NCI-H2227 (cell line): ENCODE measurements at regions not wholly inside any gene's neighbourhood (a gene's known extent, or its start where the extent isn't known, plus 50 kb on each side); places are given as distances from the start of the nearest gene placed in this dataset.

Source experiments
- DNase-seq: peaks from one replicate; lab custom pipeline; 2025; ENCODE audit not compliant: unreplicated experiment; lab: John Stamatoyannopoulos, UW

DNA sequence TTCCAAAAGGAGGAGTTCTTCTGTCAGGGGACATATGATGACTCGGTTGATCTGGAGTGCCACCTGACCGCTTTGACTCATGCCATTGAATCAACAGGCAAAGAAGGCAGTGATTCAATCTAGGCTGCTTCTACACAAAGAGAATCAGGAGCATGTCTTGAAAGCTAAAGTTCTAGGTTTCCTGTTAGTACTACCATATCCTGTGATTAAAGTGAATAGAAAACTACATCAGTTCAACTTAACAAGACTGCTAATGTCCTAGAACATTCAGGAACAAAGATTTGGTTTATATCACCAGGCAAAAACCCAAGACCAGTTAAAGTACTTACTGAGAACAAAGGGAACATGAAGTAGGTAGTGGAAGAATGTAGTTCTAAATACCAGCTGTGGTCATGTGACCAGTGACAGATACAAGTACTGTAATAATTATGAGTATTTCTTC is 216.8 kb upstream of the SGK1 start:
- no peak for DNase-seq

DNA sequence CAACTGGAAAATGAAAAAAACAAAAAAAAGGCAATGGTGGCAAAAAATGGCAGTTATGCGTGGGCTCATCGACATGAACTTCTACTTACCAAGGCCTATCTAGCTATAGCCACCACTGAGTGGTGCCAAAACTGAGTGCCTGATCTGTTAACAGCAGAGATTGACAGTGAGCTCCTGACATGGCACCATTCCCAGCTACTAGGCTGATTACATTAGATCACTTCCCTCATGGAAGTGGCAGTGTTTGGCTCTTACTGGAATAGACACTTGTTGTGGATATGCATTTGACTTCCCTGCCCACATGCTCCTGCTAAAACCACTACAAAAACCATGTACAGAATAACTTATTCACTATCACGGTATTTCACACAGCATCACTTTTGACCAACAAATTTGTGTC is 216.1 kb upstream of the SGK1 start:
- no peak for DNase-seq

DNA sequence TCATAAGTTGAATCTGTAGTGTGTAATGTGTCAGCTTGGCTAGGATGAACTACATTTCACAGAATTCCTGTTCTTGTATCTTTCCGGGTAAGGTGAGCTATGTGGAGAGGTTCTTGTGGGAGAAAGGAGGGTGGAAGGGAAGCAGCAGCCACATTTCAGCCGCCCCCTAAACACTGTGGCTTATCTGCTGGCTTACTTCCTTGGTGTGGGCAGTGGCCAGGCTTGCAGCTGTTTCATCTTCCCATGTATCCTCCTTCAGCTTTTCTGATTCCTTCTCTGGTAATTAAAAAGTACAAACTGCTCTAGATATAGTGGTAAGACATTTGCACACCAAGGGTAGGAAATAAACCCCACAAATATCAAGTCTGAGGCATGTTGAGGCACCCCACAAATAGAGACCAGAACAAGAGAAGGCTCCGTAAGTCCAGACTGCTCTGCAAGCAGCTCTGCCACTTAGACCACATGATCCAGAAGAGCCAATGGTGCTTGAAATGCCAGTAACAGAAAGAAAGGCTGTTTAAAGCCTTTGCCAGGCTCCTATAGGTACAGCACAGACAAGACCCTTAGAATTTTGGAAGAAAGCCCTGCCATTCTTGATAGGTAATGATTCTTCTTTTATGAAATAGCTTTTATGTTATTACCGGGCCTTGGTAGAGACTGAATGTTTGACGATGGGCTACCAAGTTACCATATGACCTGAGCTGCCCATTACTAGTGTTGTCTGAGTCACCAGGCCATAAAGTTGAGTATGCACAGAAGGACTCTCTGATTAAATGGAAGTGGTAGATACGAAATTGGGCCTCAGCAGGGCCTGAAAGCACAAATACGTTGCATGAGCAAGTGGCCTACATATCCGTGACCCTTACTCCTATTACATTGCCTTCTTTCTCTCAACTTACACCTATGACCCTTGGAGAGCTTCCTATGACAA is 215.0 kb upstream of the SGK1 start:
- no peak for DNase-seq

DNA sequence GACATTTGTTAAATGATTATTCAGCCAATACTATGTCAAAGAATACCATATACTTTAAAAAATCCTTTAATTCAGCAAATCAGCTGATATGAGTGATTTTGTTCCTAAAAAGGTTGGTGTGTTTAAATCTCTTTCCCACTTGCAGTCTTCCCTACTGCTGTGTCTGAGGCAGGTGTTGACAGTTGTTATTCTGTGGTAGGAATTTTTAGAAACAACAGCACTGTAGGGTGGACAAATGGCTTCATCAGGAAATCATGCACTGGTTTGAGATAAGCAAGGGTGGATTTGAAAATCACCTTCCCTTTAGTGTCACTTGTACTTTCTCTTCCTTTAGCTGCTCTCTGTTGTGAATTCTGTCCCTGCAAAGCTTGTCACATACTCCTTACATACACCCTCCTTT is 213.7 kb upstream of the SGK1 start:
- DNase-seq = no peak

DNA sequence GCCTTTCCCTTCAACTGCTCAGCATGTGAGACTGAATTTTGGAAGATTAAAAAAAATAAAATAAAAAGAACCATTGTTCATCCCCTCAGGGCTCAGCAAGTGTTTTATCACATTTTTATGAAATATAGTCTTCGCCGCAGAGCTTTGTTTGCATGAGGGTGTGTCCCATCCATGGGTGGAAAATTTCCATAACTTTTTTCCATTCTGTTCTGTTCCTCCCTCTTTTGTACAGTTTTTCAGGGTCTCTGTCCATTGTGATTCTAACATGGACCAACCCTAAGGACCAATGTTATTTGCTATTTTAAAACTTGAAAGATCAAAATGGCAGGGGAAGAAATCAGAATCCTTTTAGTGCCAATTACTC is 213.3 kb upstream of the SGK1 start:
- no peak for DNase-seq

DNA sequence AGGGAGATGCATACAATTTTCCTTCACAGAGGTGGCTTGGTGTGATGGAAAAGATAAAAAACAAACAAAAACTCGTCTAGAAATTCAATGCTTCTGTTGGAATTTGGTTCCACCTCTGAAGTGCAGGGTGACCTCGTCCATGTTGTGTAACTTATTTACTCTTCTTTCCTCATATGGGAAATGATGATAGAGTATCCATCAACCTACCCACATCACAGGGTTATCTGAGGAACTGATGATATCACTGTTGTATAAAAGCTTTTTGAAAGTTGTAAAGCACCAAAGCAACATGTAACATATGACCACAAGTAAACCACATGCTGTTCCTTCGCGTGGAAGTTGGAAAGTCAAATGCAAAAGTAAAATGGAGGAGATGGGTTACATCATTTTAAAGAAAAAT is 212.0 kb upstream of the SGK1 start:
- no peak for DNase-seq

DNA sequence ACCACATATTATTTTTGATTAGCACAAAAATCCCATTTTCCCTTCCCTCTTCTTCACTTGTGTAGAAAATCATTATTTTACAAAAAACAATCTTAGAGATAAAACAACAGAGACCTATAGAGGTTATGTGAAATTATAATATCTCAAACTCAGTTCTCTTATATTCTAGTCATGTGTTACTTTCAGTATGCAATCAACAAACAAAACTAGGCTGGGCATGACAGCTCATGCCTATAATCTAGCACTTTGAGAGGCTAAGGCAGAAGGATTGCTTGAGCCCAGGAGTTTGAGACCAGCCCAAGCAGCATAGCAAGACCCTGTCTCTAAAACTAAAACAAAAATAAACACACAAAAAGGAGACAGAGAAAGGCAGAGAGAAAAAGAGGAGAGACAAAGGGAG is 211.4 kb upstream of the SGK1 start:
- no peak for DNase-seq

DNA sequence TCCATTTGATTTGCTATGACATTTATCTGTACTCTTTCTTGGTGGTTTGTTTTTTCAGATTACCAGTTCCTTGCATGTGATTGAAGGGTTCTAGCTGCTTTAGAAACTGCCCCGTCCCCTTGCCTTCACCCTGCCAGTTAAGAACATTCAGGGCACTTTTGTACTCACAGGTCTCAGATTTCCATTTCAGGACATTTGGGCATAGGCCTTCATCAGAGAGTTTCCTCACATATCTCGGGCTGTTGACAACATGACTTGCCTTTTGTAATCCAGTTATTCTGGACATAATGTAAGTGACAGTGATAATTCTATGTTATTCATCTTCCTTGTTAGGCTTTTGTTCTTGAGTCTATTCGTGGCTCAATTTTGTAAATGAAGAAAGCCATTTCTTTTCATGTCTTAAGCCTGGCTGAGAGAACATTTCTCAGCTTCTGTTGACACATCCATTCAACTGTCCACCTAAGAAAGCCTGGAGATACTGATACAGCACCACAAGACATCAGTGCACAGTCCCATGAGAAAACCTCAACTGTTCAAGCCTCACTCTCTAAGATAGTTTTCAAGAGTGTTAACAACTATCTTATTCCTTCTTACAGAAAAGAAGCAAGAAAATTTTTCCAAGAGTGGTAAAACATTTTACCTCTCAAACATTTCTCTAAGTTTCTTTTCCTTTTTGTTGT is 209.3 kb upstream of the SGK1 start:
- DNase-seq = no peak

DNA sequence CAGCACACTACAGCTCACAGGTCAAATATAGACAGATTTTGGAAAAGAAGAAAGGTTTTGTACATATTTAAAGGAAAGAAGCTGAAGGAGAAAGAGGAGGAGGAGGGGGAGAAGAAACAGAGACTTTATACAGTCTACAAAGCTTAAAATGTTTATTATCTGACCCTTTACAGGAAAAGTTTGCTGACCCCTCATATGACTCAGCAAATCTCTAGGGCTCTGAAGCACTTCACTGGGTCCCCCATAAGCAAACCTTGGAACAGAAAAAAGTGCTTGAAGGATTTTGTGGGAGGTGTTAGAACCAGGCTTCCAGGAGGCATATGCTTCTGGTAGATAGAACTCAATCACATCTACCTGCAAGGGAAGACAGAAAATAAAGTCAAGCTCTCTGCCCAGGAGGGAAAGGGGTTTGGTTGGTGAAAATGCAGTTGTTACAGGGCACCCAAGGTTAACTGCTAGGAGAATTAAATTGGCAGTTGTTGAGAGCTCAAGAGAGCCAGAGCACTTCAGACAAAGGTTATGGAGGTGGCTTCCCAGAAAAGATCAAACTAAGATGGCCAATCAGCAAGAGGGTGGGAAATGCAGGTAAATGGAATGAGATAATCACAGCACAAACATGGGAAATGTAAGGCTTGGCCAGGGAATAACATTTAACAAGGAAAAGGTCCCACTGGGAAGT is 207.4 kb upstream of the SGK1 start:
- peak; percentile 24 for DNase-seq

DNA sequence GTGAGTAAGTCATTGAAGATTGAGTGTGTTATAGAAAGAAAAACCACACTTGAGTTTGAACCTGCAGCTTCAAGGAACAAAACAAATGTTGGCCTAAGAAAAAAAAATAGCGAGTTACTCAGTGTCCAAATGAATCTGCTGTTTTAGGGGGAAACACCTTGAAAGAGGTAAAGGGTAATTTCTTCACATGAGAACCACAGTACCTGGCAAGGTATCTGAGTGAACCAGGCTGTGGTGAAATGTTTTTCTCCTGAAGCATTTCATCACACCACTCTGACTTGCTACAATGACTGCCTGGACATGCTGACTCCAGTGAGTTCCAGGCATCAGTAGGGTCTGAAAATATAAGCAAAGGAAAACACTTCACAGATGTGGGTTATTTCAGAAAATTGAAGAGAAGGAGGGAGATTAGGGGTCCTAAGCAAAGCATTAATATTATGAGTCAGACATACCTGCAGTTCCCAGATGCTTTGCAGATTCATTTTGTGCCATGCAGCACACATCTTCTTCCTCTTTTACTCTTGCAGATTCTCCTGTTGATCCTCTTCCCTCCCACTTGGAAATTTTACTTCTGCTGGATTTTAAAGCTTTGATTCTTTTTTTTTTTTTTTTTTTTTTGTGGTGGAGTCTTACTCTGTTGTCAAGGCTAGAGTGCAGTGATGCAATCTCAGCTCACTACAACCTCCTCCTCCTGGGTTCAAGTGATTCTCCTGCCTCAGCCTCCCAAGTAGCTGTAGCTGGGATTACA is 206.2 kb upstream of the SGK1 start:
- no peak for DNase-seq

DNA sequence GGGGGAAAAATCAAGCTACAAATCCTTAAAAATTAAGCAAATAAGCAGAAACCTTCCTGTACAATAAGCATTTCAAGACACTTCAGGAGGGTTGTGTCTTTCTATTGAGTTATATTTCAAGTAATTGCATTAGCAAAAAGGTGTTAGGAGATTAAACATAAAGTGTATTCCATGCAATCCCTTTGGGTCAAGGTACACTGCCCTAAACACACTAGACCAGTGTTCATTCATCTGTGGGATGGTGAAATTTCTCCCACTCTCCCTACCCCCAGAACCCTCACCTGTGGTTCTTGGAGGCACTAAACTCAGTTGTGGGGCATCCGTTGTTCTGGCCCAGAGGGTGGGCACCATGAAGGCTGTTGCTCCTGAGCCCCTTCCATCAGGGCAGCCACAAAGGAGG is 205.1 kb upstream of the SGK1 start:
- no peak for DNase-seq

DNA sequence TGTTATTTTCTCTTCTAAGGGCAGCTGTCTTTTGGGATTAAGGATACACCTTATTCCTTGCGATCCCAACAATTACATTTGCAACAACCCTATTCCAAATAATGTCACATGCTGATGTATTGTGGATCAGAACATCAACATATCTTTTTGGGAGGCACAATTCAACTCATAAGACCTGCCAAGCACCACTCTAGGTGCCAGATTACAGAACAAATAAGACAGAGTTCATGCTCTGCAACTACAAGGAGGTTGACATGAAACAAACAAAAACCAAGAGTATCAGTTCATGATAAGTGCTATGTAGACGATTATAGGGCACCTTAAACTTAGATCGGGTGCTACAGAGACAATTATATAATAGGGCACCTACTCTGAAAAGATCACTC is 203.2 kb upstream of the SGK1 start:
- DNase-seq = no peak

DNA sequence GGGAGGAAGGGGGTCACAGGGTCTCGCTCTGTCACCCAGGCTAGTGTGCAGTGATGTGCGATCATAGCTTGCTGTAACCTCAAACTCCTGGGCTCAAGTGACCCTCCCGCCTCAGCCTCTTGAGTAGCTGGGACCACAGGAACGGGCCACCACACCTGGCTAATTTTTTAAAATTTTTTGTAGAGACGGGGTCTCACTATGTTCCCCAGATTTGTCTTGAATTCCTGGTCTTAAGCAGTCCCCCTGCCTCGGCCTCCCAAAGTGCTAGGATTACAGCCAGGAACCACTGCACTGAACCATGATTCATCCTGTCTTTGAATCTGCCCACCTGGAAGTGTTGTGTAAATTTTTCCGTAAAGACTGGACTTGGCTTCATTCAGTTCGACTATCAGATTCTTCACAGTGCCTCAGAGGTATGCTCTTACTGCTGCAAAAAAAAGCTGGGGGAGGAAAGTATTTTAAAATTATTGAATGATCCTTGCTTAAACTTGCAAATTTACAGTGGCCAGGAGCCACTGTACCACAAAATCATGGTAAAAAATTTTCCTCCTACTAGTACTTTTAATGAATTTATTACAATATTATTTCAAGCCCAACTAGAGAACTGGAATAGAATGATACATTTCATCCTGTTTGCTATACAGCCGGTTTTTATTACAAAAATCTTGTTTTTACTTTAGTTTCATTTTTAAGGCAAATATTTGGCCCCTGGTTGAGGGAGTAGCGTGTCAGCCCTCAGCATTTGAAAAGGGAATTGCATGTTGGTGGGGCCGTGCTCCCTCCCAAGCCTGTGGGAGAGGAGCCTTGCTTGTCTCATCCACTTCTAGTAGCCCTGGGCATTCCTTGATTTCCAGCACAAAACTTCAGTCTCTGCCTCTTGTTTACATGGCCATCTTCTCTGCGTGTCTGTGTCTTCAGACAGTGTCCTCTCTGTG is 202.5 kb upstream of the SGK1 start:
- DNase-seq = no peak

DNA sequence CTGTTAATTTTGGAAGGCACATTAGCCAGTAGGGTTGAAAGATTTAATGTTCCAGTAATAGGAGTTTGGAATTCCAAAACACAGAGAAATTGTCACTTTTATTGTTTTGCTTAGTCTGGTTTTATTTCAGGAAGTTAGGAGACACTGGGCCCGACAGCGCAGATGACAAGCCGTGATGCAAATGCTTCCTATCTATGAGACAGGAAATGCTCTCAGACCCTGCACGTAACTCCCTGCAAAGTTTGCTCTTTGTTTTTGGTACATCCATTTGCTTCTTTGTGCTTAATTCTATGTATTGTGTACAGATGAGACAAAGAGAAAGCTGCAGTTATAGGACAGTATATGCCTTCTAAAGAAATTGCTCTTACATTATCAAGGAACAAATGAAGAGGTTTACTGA is 201.6 kb upstream of the SGK1 start:
- DNase-seq = no peak

DNA sequence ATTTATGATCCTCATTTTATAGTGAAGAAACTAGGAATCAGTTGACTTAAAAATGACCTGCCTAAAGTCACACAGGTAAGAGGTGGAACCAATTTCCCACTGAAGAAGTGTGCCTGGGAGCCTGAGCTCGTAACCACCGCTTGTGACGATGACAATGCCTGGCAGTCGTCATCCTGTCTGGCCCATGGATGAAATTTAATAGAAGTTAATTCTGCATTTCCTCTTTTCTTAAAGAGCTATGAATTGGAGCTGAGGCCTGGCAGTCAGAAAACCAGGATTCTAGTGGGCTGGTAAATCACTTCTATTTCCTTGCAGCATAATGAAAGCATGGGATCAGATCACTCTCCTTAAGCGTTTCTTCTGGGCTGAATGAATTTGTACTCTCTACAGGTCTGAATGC is 200.0 kb upstream of the SGK1 start:
- no peak for DNase-seq

DNA sequence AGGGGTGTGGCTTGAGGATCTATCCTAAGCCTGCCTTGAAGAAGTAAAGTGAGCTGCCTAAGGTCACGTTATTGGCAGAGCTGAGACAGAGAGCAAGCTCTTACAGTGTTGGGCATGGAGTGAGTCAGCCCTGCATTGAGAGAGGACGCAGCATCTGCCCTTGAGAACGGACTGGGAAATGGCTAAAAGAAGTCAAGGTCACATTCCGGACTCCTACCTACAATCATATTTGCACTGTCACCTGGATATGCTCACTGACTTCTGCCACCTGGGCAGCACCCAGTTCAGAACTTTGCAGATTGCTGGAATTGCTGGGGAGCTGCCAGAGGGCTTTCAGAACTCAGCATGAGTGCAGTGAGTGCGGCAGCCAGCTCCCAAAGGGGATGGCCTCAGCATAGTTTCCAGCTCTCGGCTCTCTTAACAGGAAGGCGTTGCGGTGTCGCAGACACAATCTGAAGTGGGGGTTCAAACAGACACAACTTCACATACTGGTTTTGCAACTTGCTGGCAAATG is 199.3 kb upstream of the SGK1 start:
- DNase-seq = peak; percentile 1

DNA sequence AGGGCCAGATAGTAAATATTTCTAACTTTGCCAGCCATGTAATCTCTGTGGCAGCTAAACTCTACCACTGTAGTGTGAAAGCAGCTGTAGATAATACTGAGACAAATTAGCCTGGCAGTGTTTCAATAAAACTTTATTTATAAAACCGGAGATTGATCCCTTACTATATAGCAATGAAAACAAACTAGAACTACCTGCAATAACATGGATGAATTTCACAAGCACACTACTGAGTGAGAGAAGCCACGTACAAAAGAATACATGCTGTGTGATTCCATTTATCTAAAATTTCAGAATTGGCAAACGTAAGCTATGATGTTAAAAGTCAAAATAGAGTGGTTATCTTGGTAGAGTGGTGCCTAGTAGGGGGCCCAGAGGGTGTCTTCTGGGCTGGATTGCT is 198.7 kb upstream of the SGK1 start:
- DNase-seq = no peak

DNA sequence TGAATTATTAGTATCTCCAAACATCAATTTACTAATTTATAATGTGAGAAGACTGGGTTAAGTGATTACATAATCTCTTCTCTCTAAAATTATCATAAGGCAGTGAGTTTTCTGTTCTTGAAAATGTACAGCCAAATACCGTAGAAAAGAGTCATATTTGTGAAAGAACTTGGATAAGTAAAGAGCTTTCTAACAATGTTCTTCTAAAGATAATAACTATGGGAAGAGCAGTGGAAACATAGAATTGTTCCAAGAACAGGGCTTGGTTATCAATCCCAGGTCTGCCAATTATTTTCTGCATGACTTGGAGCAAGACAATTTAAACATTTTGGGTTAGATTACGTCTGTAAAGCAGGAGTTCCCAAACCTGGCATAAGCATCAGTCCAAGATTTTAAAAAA is 198.1 kb upstream of the SGK1 start:
- no peak for DNase-seq

DNA sequence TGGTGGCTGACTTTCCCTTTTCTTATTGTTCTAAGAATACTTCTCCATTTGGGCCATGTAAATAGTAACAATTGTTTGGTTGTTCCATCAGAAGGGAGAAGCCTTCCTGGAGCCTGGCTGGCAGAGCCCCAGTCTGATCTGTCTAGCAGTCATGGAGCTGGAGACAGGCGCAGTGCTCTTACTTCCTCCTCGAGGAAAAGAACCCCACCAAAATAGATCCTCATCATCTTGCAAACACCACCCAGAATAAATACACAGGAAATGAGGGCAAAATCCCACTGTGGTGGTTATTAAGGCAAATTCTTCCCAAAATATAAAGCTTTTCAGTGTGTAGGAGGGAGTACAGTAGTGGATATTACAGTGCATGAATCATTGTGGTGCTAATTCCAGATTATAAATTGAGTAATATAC is 195.1 kb upstream of the SGK1 start:
- no peak for DNase-seq
